Hematopoietic multipotent progenitor cell (in vitro differentiated cells): ENCODE measurements at regions not wholly inside any gene's neighbourhood (a gene's known extent, or its start where the extent isn't known, plus 50 kb on each side); places are given as distances from the start of the nearest gene placed in this dataset.

Experiments
- DNase-seq, 3 donors: peaks; one replicate each; pipeline ENCODE4 v3.0.0-alpha.2; 2011 to 2015; ENCODE audit warnings: low read depth in 2 of 3, low spot score in 2 of 3

- DNase-seq, result peak; percentile 54 to 74 (median 68)
Observed at GRCh38 chr11:128302425-128303186, 284.8 kb downstream of the ETS1 start.

GRCh38 chr11:128301756-128302155, 285.6 kb downstream of the ETS1 start:
- no peak for DNase-seq

- DNase-seq, result no peak
Observed at GRCh38 chr11:128300785-128301184, 286.6 kb downstream of the ETS1 start.

- no peak for DNase-seq
Observed at GRCh38 chr11:128299132-128299726, 288.1 kb downstream of the ETS1 start.

- DNase-seq, result no peak
Observed at GRCh38 chr11:128298271-128298670, 289.1 kb downstream of the ETS1 start.

- no peak for DNase-seq
Observed at GRCh38 chr11:128297805-128298204, 289.6 kb downstream of the ETS1 start.

GRCh38 chr11:128297091-128297651, 290.2 kb downstream of the ETS1 start:
- no peak for DNase-seq

GRCh38 chr11:128294671-128295050, 292.7 kb downstream of the ETS1 start:
- DNase-seq, result no peak

GRCh38 chr11:128294001-128294670, 293.2 kb downstream of the ETS1 start:
- no peak for DNase-seq

GRCh38 chr11:128291835-128292234, 295.5 kb downstream of the ETS1 start:
- peak in 2 of 3 donors; percentile 35 to 65 for DNase-seq

GRCh38 chr11:128291007-128291406, 296.4 kb downstream of the ETS1 start:
- no peak for DNase-seq

GRCh38 chr11:128290106-128290840, 297.1 kb downstream of the ETS1 start:
- peak; percentile 63 to 88 (median 78) for DNase-seq

- no peak for DNase-seq
Observed at GRCh38 chr11:128289048-128289447, 298.3 kb downstream of the ETS1 start.

- no peak for DNase-seq
Observed at GRCh38 chr11:128288368-128288767, 299.0 kb downstream of the ETS1 start.

- peak in 2 of 3 donors; percentile 18 to 52 for DNase-seq
Observed at GRCh38 chr11:128285321-128285720, 302.0 kb downstream of the ETS1 start.

- DNase-seq, result no peak
Observed at GRCh38 chr11:128284634-128285033, 302.7 kb downstream of the ETS1 start.

- DNase-seq, result no peak
Observed at GRCh38 chr11:128283451-128283850, 303.9 kb downstream of the ETS1 start.

- DNase-seq, result no peak
Observed at GRCh38 chr11:128282053-128282452, 305.3 kb downstream of the ETS1 start.

GRCh38 chr11:128279866-128280265, 307.5 kb downstream of the ETS1 start:
- no peak for DNase-seq

GRCh38 chr11:128273736-128274135, 313.6 kb downstream of the ETS1 start:
- DNase-seq, result no peak

- peak in 2 of 3 donors; percentile 47 to 81 for DNase-seq
Observed at GRCh38 chr11:128271401-128271800, 316.0 kb downstream of the ETS1 start.
